PC-3 (cell line): ENCODE measurements at regions not wholly inside any gene's neighbourhood (a gene's known extent, or its start where the extent isn't known, plus 50 kb on each side); places are given as distances from the start of the nearest gene placed in this dataset.

Source experiments
- ATAC-seq: fragments of 200-7000 bp; cut with Tn5 transposase; 2 replicates; pipeline ENCODE4 v1.9.1; 2020; ENCODE audit warnings: mild to moderate bottlenecking, moderate library complexity
- BruUV-seq: library from RNA; stranded (reverse); fragments of 400-500 nt; replicated peaks from 2 replicates; lab custom pipeline; 2021; lab: Mats Ljungman, UMichigan
- CTCF ChIA-PET: fragments of 300-600 bp; sonication (Branson Sonifier 250); formaldehyde crosslinking; loops from one replicate; lab custom pipeline; 2022; ENCODE audit warnings: antibody characterized with exemption; lab: Charles Lee
- POLR2A ChIA-PET: fragments of 300-600 bp; sonication (Branson Sonifier 250); formaldehyde crosslinking; loops from one replicate; lab custom pipeline; 2022; ENCODE audit warnings: antibody characterized with exemption; ENCODE audit not compliant: unreplicated experiment; lab: Charles Lee
- DNase-seq: peaks from one replicate; pipeline ENCODE4 v3.0.0-alpha.2; 2015
- H2AFZ ChIP-seq: fragments of 300-600 bp; sonication (generic); 2 replicates; pipeline ENCODE4 v1.6.0; 2016; ENCODE audit warnings: antibody characterized with exemption, low read length
- H3F3A ChIP-seq: fragments of 300-600 bp; sonication (generic); one replicate; pipeline ENCODE4 v1.6.0; 2017; ENCODE audit warnings: antibody characterized with exemption, low read length, control low read depth, mild to moderate bottlenecking; ENCODE audit not compliant: unreplicated experiment
- H3K27ac ChIP-seq: fragments of 300-600 bp; sonication (generic); 2 replicates; pipeline ENCODE4 v1.5.1; 2016; ENCODE audit warnings: mild to moderate bottlenecking, low read length
- H3K27me3 ChIP-seq: fragments of 300-600 bp; sonication (generic); 2 replicates; pipeline ENCODE4 v1.6.1; 2016; ENCODE audit warnings: low read length, mixed read lengths
- H3K36me3 ChIP-seq: fragments of 300-600 bp; sonication (generic); 2 replicates; pipeline ENCODE4 v1.6.1; 2016; ENCODE audit warnings: low read depth, mixed run types, low read length, mixed read lengths
- H3K4me1 ChIP-seq: fragments of 300-600 bp; sonication (generic); 2 replicates; pipeline ENCODE4 v1.5.1; 2016; ENCODE audit warnings: low read length; ENCODE audit not compliant: insufficient read depth
- H3K4me2 ChIP-seq: fragments of 300-600 bp; sonication (generic); 2 replicates; pipeline ENCODE4 v1.6.0; 2016; ENCODE audit warnings: low read length
- H3K4me3 ChIP-seq: fragments of 300-600 bp; sonication (generic); 2 replicates; pipeline ENCODE4 v1.5.1; 2016; ENCODE audit warnings: mild to moderate bottlenecking, low read length, mixed read lengths
- H3K79me2 ChIP-seq: fragments of 300-600 bp; sonication (generic); 2 replicates; pipeline ENCODE4 v1.6.1; 2017; ENCODE audit warnings: low read length, mixed read lengths
- H3K9ac ChIP-seq: fragments of 300-600 bp; sonication (generic); 2 replicates; pipeline ENCODE4 v1.6.0; 2016; ENCODE audit warnings: mild to moderate bottlenecking, low read length
- H3K9me2 ChIP-seq: fragments of 300-600 bp; sonication (generic); replicated peaks from 2 replicates; pipeline ENCODE4 v1.6.1; 2016; ENCODE audit warnings: mixed run types, low read length, mixed read lengths
- H3K9me3 ChIP-seq: fragments of 300-600 bp; sonication (generic); 2 replicates; pipeline ENCODE4 v1.6.1; 2016; ENCODE audit warnings: low read length, mixed read lengths
- H4K20me1 ChIP-seq: fragments of 300-600 bp; sonication (generic); 2 replicates; pipeline ENCODE4 v1.6.1; 2016; ENCODE audit warnings: low read length, mixed read lengths
- EZH2 ChIP-seq: fragments of 300-600 bp; sonication (generic); IDR thresholded peaks from one replicate; pipeline ENCODE4 v1.6.1; 2017; ENCODE audit warnings: antibody characterized with exemption, mild to moderate bottlenecking, low read length; ENCODE audit not compliant: unreplicated experiment
- EZH2phosphoT487 ChIP-seq: fragments of 300-600 bp; sonication (generic); IDR thresholded peaks from 2 replicates; pipeline ENCODE4 v1.6.1; 2018; ENCODE audit warnings: mild to moderate bottlenecking, antibody characterized with exemption, low read length, borderline replicate concordance
- intact Hi-C: fragments of 100-400 bp; cut with micrococcal nuclease; formaldehyde crosslinking; loops from 2 replicates; pipeline ENCODE4 v1.9.0; 2023
- TF ChIP-seq, protein P1 (sequence below): fragments of 300-600 bp; sonication (generic); conservative IDR thresholded peaks from 2 replicates; pipeline ENCODE4 v1.5.1; 2017; ENCODE audit warnings: antibody characterized with exemption, low read depth, mild to moderate bottlenecking, low read length

DNA sequence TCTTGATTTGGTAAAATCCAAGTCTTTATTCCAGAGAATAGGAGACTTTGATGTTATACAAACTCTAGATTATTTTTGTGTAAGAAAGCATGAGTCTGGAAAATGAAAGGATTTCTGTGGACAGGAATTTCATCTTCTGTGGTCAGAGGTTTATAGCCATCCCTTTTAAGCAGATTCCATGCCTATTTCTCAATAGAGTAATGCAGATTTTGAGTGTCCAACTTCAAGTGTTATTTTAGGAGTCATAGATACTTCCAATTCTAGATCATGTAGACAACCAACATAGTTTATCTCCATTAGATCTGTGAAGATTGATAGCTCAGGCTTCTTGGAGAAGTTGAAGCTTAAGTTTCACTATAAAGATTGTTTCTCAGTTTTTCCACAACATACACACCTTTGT is 379.7 kb downstream of the PSAT1 start:
- no peak overlapping the region for H3K4me3 ChIP-seq
- CTCF ChIA-PET = no interaction called here
- ATAC-seq = no peak
- no peaks in the 10 kb centered on the region for H3F3A ChIP-seq
- H3K9me2 ChIP-seq = no peaks in the 10 kb centered on the region
- no peak overlapping the region for H3K27ac ChIP-seq
- TF ChIP-seq EZH2 (no peak), EZH2phosphoT487 (no peak)
- TF ChIP-seq, protein P1, sequence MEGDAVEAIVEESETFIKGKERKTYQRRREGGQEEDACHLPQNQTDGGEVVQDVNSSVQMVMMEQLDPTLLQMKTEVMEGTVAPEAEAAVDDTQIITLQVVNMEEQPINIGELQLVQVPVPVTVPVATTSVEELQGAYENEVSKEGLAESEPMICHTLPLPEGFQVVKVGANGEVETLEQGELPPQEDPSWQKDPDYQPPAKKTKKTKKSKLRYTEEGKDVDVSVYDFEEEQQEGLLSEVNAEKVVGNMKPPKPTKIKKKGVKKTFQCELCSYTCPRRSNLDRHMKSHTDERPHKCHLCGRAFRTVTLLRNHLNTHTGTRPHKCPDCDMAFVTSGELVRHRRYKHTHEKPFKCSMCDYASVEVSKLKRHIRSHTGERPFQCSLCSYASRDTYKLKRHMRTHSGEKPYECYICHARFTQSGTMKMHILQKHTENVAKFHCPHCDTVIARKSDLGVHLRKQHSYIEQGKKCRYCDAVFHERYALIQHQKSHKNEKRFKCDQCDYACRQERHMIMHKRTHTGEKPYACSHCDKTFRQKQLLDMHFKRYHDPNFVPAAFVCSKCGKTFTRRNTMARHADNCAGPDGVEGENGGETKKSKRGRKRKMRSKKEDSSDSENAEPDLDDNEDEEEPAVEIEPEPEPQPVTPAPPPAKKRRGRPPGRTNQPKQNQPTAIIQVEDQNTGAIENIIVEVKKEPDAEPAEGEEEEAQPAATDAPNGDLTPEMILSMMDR = no peak
- H2AFZ ChIP-seq = no peak overlapping the region
- BruUV-seq = no TSS peak
- H3K27me3 ChIP-seq = no peaks in the 10 kb centered on the region
- H3K79me2 ChIP-seq = no peaks in the 10 kb centered on the region
- H3K4me2 ChIP-seq = no peak overlapping the region
- no peaks in the 10 kb centered on the region for H3K9me3 ChIP-seq
- 0 out of 2 replicates have a peak, but pooled peaks cover 5% of the 10 kb centered on the region for H3K4me1 ChIP-seq
- H3K9ac ChIP-seq = no peak overlapping the region
- no peaks in the 10 kb centered on the region for H4K20me1 ChIP-seq
- intact Hi-C loops = no loop called here
- no peaks in the 10 kb centered on the region for H3K36me3 ChIP-seq
- POLR2A ChIA-PET = no interaction called here
- no peak for DNase-seq

DNA sequence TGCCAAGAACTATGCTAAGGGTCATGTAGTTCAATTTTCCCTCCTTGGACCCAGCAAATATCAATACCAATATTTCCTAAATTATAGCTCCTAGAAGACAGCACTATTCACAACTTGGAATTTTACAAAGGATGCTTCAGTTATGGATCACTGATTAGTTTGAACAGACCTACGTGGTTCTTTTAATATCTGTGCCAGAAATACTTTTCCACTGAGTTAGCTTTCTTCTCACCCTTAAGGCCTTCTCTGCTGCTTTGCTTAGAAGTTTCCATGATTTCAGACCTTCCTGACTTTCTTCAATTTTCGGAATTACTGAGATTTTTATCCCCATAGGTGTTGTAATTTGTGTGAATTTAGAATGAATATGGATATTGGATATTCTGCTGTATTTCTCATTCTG is 380.4 kb downstream of the PSAT1 start:
- Histone ChIP-seq H4K20me1 (no peaks in the 10 kb centered on the region), H3K9ac (no peak overlapping the region), H3K4me2 (no peak overlapping the region), H3K27ac (no peak overlapping the region), H3K4me3 (no peak overlapping the region), H2AFZ (no peak overlapping the region), H3F3A (no peaks in the 10 kb centered on the region), H3K4me1 (no peaks in the 10 kb centered on the region), H3K9me3 (no peaks in the 10 kb centered on the region), H3K36me3 (no peaks in the 10 kb centered on the region), H3K27me3 (no peaks in the 10 kb centered on the region), H3K9me2 (no peaks in the 10 kb centered on the region), H3K79me2 (no peaks in the 10 kb centered on the region)
- ATAC-seq = no peak
- intact Hi-C loops = no loop called here
- TF ChIP-seq EZH2phosphoT487 (no peak), EZH2 (no peak)
- TF ChIP-seq, protein P1 = no peak
- no TSS peak for BruUV-seq
- CTCF ChIA-PET = no interaction called here
- POLR2A ChIA-PET = no interaction called here
- no peak for DNase-seq

DNA sequence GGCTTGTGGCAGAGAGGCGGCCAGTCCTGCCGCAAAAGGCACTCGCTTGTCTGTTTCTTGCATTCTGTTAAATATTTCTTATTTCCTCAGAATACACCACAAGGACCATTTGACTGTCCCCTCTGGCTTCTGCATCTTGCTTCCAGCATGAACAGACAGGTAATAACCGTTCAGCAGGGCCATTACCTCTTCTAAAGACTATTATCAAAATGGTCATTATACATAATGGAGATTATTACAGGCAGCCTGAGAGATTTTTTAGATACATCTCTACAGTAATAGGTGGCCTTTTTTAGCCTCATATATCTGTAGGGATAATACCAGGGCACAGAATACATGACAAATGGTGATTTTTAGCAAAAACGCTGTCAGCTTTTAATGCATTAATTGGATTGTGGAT is 382.0 kb downstream of the PSAT1 start:
- Histone ChIP-seq H3K36me3 (no peaks in the 10 kb centered on the region), H3K9me2 (no peaks in the 10 kb centered on the region), H3F3A (no peaks in the 10 kb centered on the region), H3K27ac (no peak overlapping the region), H4K20me1 (no peaks in the 10 kb centered on the region), H3K79me2 (no peaks in the 10 kb centered on the region), H3K9ac (no peak overlapping the region), H3K9me3 (no peaks in the 10 kb centered on the region), H3K4me2 (no peak overlapping the region), H3K4me3 (no peak overlapping the region), H2AFZ (no peak overlapping the region), H3K4me1 (no peaks in the 10 kb centered on the region), H3K27me3 (no peaks in the 10 kb centered on the region)
- POLR2A ChIA-PET = no interaction called here
- BruUV-seq = no TSS peak
- CTCF ChIA-PET = no interaction called here
- no peak for TF ChIP-seq EZH2
- TF ChIP-seq, protein P1 = no peak
- no peak for TF ChIP-seq EZH2phosphoT487
- ATAC-seq (no peak), DNase-seq (no peak)
- intact Hi-C loops = no loop called here
